ENCODE measurements at regions not wholly inside any gene's neighbourhood (a gene's known extent, or its start where the extent isn't known, plus 50 kb on each side); places are given as distances from the start of the nearest gene placed in this dataset.

DNA sequence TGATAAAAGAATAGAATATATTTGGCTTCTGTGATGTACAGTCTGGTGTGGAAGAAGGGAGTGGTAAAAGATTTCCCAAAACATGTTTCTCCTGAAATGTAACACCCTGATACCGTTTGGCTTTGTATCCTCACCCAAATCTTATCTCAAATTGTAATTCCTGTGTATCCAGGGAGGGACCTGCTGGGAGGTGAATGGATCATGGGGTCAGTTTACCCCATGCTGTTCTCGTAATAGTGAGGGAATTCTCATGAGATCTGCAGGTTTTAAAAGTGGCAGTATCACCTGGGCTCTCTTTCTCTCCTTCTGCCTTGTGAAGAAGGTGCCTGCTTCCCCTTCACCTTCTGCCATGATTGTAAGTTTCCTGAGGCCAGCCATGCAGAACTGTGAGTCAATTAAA, 1070.8 kb downstream of the IGSF11 start:
- no peaks in the 10 kb centered on the region for H3K4me1 ChIP-seq (ENCODE audit: insufficient read depth, low read length)
- no peaks in the 10 kb centered on the region for H3K79me2 ChIP-seq (ENCODE audit: low read length)
- H3K36me3 ChIP-seq (ENCODE audit: low read depth, low read length) = no peaks in the 10 kb centered on the region
- no peak for TF ChIP-seq EZH2phosphoT487 (IDR thresholded peaks at IDR 0.05; ENCODE audit: borderline replicate concordance, low read length)
- no peak for TF ChIP-seq EZH2 (IDR thresholded peaks at IDR 0.05; ENCODE audit: low read length, unreplicated experiment)
- no peak for TF ChIP-seq CTCF (conservative IDR thresholded peaks at IDR 0.05; ENCODE audit: low read depth, low read length)
- H3K9me2 ChIP-seq (replicated peaks; ENCODE audit: low read length) = no peaks in the 10 kb centered on the region
- H3K9me3 ChIP-seq (ENCODE audit: low read length) = peaks cover 29% of the 10 kb centered on the region; the same call in 1 of the 2 replicates
- ATAC-seq (no peak), DNase-seq (no peak)
- H3K4me3 ChIP-seq (ENCODE audit: low read length) = no peak overlapping the region
- no peak overlapping the region for H2AFZ ChIP-seq (ENCODE audit: low read length)
- no peaks in the 10 kb centered on the region for H4K20me1 ChIP-seq (ENCODE audit: low read length)
- ChIA-PET CTCF (no interaction called here), POLR2A (ENCODE audit: unreplicated experiment) (no interaction called here)
- intact Hi-C loops (cut with micrococcal nuclease) = no loop called here
- no TSS peak for BruUV-seq (replicated peaks)
- no peak overlapping the region for H3K4me2 ChIP-seq (ENCODE audit: low read length)
- no peak overlapping the region for H3K9ac ChIP-seq (ENCODE audit: low read length)
- no peaks in the 10 kb centered on the region for H3F3A ChIP-seq (ENCODE audit: low read length, unreplicated experiment)
- H3K27me3 ChIP-seq (ENCODE audit: low read length) = no peaks in the 10 kb centered on the region
- no peak overlapping the region for H3K27ac ChIP-seq (ENCODE audit: low read length)

GRCh38 chr3:117964814-117965213, 1069.8 kb downstream of the IGSF11 start:
- no TSS peak for BruUV-seq (replicated peaks)
- Histone ChIP-seq H3K9me3 (ENCODE audit: low read length) (peaks cover 28% of the 10 kb centered on the region; the same call in 1 of the 2 replicates), H3K27me3 (ENCODE audit: low read length) (no peaks in the 10 kb centered on the region), H3K9ac (ENCODE audit: low read length) (no peak overlapping the region), H3K4me2 (ENCODE audit: low read length) (no peak overlapping the region), H2AFZ (ENCODE audit: low read length) (no peak overlapping the region), H3F3A (ENCODE audit: low read length, unreplicated experiment) (no peaks in the 10 kb centered on the region), H3K9me2 (replicated peaks; ENCODE audit: low read length) (no peaks in the 10 kb centered on the region), H4K20me1 (ENCODE audit: low read length) (no peaks in the 10 kb centered on the region), H3K4me1 (ENCODE audit: insufficient read depth, low read length) (no peaks in the 10 kb centered on the region), H3K4me3 (ENCODE audit: low read length) (no peak overlapping the region), H3K36me3 (ENCODE audit: low read depth, low read length) (no peaks in the 10 kb centered on the region), H3K79me2 (ENCODE audit: low read length) (no peaks in the 10 kb centered on the region), H3K27ac (ENCODE audit: low read length) (no peak overlapping the region)
- ChIA-PET POLR2A (ENCODE audit: unreplicated experiment) (no interaction called here), CTCF (no interaction called here)
- intact Hi-C loops (cut with micrococcal nuclease) = no loop called here
- no peak for ATAC-seq
- no peak for TF ChIP-seq EZH2phosphoT487 (IDR thresholded peaks at IDR 0.05; ENCODE audit: borderline replicate concordance, low read length)
- no peak for TF ChIP-seq CTCF (conservative IDR thresholded peaks at IDR 0.05; ENCODE audit: low read depth, low read length)
- no peak for TF ChIP-seq EZH2 (IDR thresholded peaks at IDR 0.05; ENCODE audit: low read length, unreplicated experiment)
- DNase-seq = no peak

DNA sequence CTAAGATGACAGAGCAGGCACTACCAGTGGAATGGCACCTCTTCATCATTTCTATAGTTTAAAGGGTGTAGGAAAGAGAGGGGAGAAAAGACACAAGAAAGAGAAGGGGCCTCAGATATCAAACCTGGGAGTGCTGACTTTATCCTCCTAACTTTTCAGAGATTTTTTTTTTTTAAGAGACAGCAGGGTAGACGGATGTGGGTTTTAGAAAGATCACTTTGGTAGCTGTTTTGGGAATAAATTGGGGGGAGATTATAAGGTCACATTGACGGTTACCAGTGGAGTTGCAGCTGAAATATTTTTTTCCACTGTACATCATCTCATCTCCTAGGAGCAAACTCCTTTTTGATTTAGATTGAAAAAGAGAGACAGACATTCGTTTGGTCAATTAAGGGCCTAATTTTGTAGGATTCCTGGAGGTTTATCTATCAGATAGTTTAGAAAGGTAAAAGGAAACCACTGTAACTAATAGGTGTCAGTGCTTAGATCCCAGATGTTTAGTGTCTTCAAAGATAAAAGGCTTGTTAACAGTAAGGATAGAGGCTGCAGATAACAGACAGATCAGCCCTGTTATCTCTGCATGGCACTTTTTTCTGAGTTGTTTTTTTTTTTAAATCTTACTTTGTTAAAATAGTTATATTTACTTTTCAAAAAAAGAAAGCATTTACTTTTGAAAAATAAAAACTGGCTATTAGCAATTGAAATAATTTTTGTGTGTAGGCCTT, 1057.0 kb downstream of the IGSF11 start:
- CTCF ChIA-PET = no interaction called here
- no peak overlapping the region for H3K27ac ChIP-seq (ENCODE audit: low read length)
- POLR2A ChIA-PET (ENCODE audit: unreplicated experiment) = no interaction called here

More for the DNA sequence above, 1057.0 kb downstream of the IGSF11 start:
- no peaks in the 10 kb centered on the region for H3K4me1 ChIP-seq (ENCODE audit: insufficient read depth, low read length)
- ATAC-seq = no peak
- no peaks in the 10 kb centered on the region for H4K20me1 ChIP-seq (ENCODE audit: low read length)
- intact Hi-C loops (cut with micrococcal nuclease) = no loop called here
- TF ChIP-seq EZH2 (IDR thresholded peaks at IDR 0.05; ENCODE audit: low read length, unreplicated experiment) (no peak), EZH2phosphoT487 (IDR thresholded peaks at IDR 0.05; ENCODE audit: borderline replicate concordance, low read length) (no peak), CTCF (conservative IDR thresholded peaks at IDR 0.05; ENCODE audit: low read depth, low read length) (no peak)
- no peak overlapping the region for H2AFZ ChIP-seq (ENCODE audit: low read length)
- H3K4me3 ChIP-seq (ENCODE audit: low read length) = no peak overlapping the region
- BruUV-seq (replicated peaks) = no TSS peak
- peaks cover 22% of the 10 kb centered on the region; the same call in 1 of the 2 replicates for H3K9me3 ChIP-seq (ENCODE audit: low read length)
- DNase-seq = no peak
- no peaks in the 10 kb centered on the region for H3K36me3 ChIP-seq (ENCODE audit: low read depth, low read length)
- H3F3A ChIP-seq (ENCODE audit: low read length, unreplicated experiment) = no peaks in the 10 kb centered on the region
- H3K9me2 ChIP-seq (replicated peaks; ENCODE audit: low read length) = no peaks in the 10 kb centered on the region
- H3K79me2 ChIP-seq (ENCODE audit: low read length) = no peaks in the 10 kb centered on the region
- no peak overlapping the region for H3K9ac ChIP-seq (ENCODE audit: low read length)
- no peak overlapping the region for H3K4me2 ChIP-seq (ENCODE audit: low read length)
- no peaks in the 10 kb centered on the region for H3K27me3 ChIP-seq (ENCODE audit: low read length)

Measured in PC-3 (cell line).